Upper lobe of left lung (tissue), 6 donors: ENCODE measurements at regions not wholly inside any gene's neighbourhood (a gene's known extent, or its start where the extent isn't known, plus 50 kb on each side); places are given as distances from the start of the nearest gene placed in this dataset.

Experiments
- ATAC-seq, 2 donors: fragments of 200-7000 bp; cut with Tn5 transposase; one replicate each; pipeline ENCODE4 v1.9.1; 2022; ENCODE audit warnings: mild to moderate bottlenecking in 2 of 2, moderate library complexity in 2 of 2; ENCODE audit not compliant: low FRiP score in 2 of 2
- DNase-seq, 2 donors: peaks; one replicate each; pipeline ENCODE4 v3.0.0-alpha.2; 2019 to 2020
- H3K27ac ChIP-seq, 4 donors: fragments of 200-600 bp; sonication (generic); one replicate each; pipeline ENCODE4 v1.5.1; 2016 to 2019
- H3K27me3 ChIP-seq, 4 donors: fragments of 200-600 bp; sonication (generic); one replicate each; pipeline ENCODE4 v1.5.1; 2017 to 2019
- H3K36me3 ChIP-seq, 4 donors: fragments of 200-600 bp; sonication (generic); one replicate each; pipeline ENCODE4 v1.5.1; 2016 to 2019
- H3K4me1 ChIP-seq, 4 donors: fragments of 200-600 bp; sonication (generic); one replicate each; pipeline ENCODE4 v1.5.1; 2018 to 2019
- H3K4me3 ChIP-seq, 4 donors: fragments of 200-600 bp; sonication (generic); one replicate each; pipeline ENCODE4 v1.5.1; 2017 to 2019; ENCODE audit warnings: mild to moderate bottlenecking in 2 of 4, moderate library complexity in 1 of 4
- H3K9me3 ChIP-seq, 4 donors: fragments of 200-600 bp; sonication (generic); one replicate each; pipeline ENCODE4 v1.5.1; 2018 to 2019
- EP300 ChIP-seq, 4 donors: sonication (generic); formaldehyde crosslinking; IDR thresholded peaks; one replicate each; pipeline ENCODE4 v1.5.1; 2017; ENCODE audit warnings: antibody characterized with exemption in 4 of 4, control low read depth in 2 of 4
- POLR2A ChIP-seq, 4 donors: fragments of 450-650 bp; IDR thresholded peaks; one replicate each; pipeline ENCODE4 v1.5.1; 2016 to 2017; ENCODE audit warnings: antibody characterized with exemption in 4 of 4, mild to moderate bottlenecking in 2 of 4
- POLR2AphosphoS5 ChIP-seq, 2 donors: sonication (generic); formaldehyde crosslinking; IDR thresholded peaks; one replicate each; pipeline ENCODE4 v1.5.1; 2017; ENCODE audit warnings: antibody characterized with exemption in 2 of 2
- WGBS, 2 donors: methylation state at CpG; one replicate each; pipeline ENCODE4 v1.1.5; 2017 to 2018; 5-methylcytosine and 5-hydroxymethylcytosine counted together
- TF ChIP-seq, protein P1 (sequence below), 6 experiments: fragments of 450-650 bp in 4 of 6; fragments of 200-600 bp in 2 of 6; sonication (generic) in 2 of 6; IDR thresholded peaks; one replicate each; pipeline ENCODE4 v1.5.1; 2016 to 2019; ENCODE audit warnings: antibody characterized with exemption in 6 of 6
- donor health status: DM: no; HTN: no; CAD: no; lungs with moderate emphysema.
- donor health status: DM: no; HTN: yes; CAD: no; lungs with severe emphysema.

GRCh38 chr16:64149756-64150155, 972.1 kb downstream of the CDH11 start:
- 70 to 73% methylated on average over 2 of the region's 2 CpGs for WGBS, 2 donors

DNA sequence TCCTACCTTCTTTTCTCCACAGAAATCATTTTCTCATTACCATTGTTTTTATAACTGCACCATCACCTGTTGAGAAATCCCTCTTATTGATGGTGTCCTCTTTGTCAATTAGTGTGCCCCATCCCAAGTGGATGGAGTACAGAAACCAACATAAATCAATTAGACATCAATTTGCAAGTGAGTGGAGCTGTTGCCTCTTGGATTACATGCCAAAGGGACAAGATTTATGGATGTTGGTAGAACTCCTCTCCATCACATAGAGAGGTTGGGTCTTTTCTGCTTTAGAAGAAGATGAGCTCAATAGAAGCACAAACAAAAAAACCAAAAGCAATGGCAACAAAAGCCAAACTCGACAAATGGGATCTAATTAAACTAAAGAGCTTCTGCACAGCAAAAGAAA, 973.5 kb downstream of the CDH11 start:
- Histone ChIP-seq H3K9me3 (no peaks in the 10 kb centered on the region), H3K4me3 (no peak overlapping the region), H3K36me3 (no peaks in the 10 kb centered on the region), H3K27me3 (no peaks in the 10 kb centered on the region), H3K27ac (no peak overlapping the region), H3K4me1 (no peaks in the 10 kb centered on the region)
- DNase-seq = no peak
- ATAC-seq = no peak
- TF ChIP-seq EP300 (IDR thresholded peaks at IDR 0.05) (no peak), POLR2AphosphoS5 (IDR thresholded peaks at IDR 0.05) (no peak), POLR2A (IDR thresholded peaks at IDR 0.05) (no peak)
- TF ChIP-seq, protein P1, sequence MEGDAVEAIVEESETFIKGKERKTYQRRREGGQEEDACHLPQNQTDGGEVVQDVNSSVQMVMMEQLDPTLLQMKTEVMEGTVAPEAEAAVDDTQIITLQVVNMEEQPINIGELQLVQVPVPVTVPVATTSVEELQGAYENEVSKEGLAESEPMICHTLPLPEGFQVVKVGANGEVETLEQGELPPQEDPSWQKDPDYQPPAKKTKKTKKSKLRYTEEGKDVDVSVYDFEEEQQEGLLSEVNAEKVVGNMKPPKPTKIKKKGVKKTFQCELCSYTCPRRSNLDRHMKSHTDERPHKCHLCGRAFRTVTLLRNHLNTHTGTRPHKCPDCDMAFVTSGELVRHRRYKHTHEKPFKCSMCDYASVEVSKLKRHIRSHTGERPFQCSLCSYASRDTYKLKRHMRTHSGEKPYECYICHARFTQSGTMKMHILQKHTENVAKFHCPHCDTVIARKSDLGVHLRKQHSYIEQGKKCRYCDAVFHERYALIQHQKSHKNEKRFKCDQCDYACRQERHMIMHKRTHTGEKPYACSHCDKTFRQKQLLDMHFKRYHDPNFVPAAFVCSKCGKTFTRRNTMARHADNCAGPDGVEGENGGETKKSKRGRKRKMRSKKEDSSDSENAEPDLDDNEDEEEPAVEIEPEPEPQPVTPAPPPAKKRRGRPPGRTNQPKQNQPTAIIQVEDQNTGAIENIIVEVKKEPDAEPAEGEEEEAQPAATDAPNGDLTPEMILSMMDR (IDR thresholded peaks at IDR 0.05) = no peak
- 67 to 91% methylated on average over 1 of the region's 1 CpG for WGBS, 2 donors

More at GRCh38 chr16:64149756-64150155, 972.1 kb downstream of the CDH11 start:
- no peaks in the 10 kb centered on the region for H3K27me3 ChIP-seq
- DNase-seq (no peak), ATAC-seq (no peak)
- H3K9me3 ChIP-seq = no peaks in the 10 kb centered on the region
- no peak overlapping the region for H3K4me3 ChIP-seq
- H3K36me3 ChIP-seq = no peaks in the 10 kb centered on the region
- H3K4me1 ChIP-seq = no peaks in the 10 kb centered on the region
- TF ChIP-seq POLR2AphosphoS5 (IDR thresholded peaks at IDR 0.05) (no peak), EP300 (IDR thresholded peaks at IDR 0.05) (no peak), POLR2A (IDR thresholded peaks at IDR 0.05) (no peak)
- TF ChIP-seq, protein P1 (IDR thresholded peaks at IDR 0.05) = no peak
- H3K27ac ChIP-seq = no peak overlapping the region

DNA sequence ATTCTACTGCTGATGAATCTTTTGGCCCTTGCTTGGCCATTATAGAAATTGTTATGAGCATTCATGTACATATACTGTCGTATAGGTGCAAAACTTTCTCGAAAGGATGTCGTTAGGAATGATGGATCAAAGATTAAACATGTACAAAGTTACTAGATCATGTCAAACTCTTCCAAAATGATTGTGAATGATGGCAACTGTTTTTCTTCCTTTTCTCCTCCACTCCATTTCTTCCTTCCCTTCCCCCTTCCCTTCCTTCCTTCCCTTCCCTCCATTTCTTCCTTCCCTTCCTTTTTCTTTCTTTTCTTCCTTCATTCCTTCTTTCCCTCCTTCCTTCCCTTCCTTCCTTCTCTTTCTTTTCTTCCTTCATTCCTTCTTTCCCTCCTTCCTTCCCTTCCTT, 973.9 kb downstream of the CDH11 start:
- no peak for ATAC-seq
- Histone ChIP-seq H3K4me1 (no peaks in the 10 kb centered on the region), H3K36me3 (no peaks in the 10 kb centered on the region), H3K4me3 (no peak overlapping the region), H3K27ac (no peak overlapping the region), H3K9me3 (no peaks in the 10 kb centered on the region), H3K27me3 (no peaks in the 10 kb centered on the region)
- DNase-seq = no peak
- WGBS, 2 donors = 85 to 91% methylated on average over 3 of the region's 3 CpGs
- TF ChIP-seq EP300 (IDR thresholded peaks at IDR 0.05) (no peak), POLR2AphosphoS5 (IDR thresholded peaks at IDR 0.05) (no peak), POLR2A (IDR thresholded peaks at IDR 0.05) (no peak)
- TF ChIP-seq, protein P1 (IDR thresholded peaks at IDR 0.05) = no peak

GRCh38 chr16:64144617-64145016, 977.2 kb downstream of the CDH11 start:
- no peak for DNase-seq
- H3K4me3 ChIP-seq = no peak overlapping the region
- no peak for ATAC-seq
- H3K4me1 ChIP-seq = no peaks in the 10 kb centered on the region
- no peak overlapping the region for H3K27ac ChIP-seq
- TF ChIP-seq EP300 (IDR thresholded peaks at IDR 0.05) = no peak
- TF ChIP-seq, protein P1 (IDR thresholded peaks at IDR 0.05) = no peak
- TF ChIP-seq POLR2AphosphoS5 (IDR thresholded peaks at IDR 0.05) = no peak
- TF ChIP-seq POLR2A (IDR thresholded peaks at IDR 0.05) = no peak
- H3K36me3 ChIP-seq = no peaks in the 10 kb centered on the region
- H3K27me3 ChIP-seq = no peaks in the 10 kb centered on the region
- WGBS, 2 donors = 79 to 80% methylated on average over 2 of the region's 2 CpGs
- no peaks in the 10 kb centered on the region for H3K9me3 ChIP-seq

- H3K9me3 ChIP-seq = no peaks in the 10 kb centered on the region
- TF ChIP-seq POLR2A (IDR thresholded peaks at IDR 0.05) (no peak), EP300 (IDR thresholded peaks at IDR 0.05) (no peak), POLR2AphosphoS5 (IDR thresholded peaks at IDR 0.05) (no peak)
- TF ChIP-seq, protein P1 (IDR thresholded peaks at IDR 0.05) = no peak
- no peak overlapping the region for H3K27ac ChIP-seq
- no peak for DNase-seq
- H3K27me3 ChIP-seq = no peaks in the 10 kb centered on the region
- H3K4me1 ChIP-seq = no peaks in the 10 kb centered on the region
- 85 to 90% methylated on average over 2 of the region's 2 CpGs for WGBS, 2 donors
- H3K36me3 ChIP-seq = no peaks in the 10 kb centered on the region
- no peak for ATAC-seq
- no peak overlapping the region for H3K4me3 ChIP-seq
These were observed 983.2 kb downstream of the CDH11 start for GRCh38 chr16:64138621-64139020.
